HG03378 (cell line): ENCODE measurements at regions not wholly inside any gene's neighbourhood (a gene's known extent, or its start where the extent isn't known, plus 50 kb on each side); places are given as distances from the start of the nearest gene placed in this dataset.

ENCODE experiments used
- ATAC-seq: cut with Tn5 transposase; IDR thresholded peaks from one replicate; pipeline ENCODE4 v1.9.1; 2021; ENCODE audit warnings: mild to moderate bottlenecking, moderate library complexity; ENCODE audit not compliant: unreplicated experiment

DNA sequence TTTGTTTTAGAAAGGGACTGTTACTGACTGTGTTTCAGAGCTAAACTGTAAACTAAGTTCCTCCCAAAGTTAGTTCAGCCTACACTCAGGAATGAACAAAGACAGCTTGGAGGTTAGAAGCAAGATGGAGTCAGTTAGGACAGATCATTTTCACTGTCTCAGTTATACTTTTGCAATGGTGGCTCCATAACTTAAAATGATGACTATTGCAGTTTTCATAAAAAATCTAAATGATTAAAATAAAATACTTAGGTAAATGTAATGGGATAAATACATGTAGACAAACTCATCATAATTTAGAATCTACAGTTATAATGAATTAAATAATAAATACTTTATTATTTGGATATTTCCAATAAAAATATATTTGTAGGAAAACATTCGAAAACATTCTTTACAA is 590.6 kb downstream of the EPHA7 start:
- no peak for ATAC-seq

DNA sequence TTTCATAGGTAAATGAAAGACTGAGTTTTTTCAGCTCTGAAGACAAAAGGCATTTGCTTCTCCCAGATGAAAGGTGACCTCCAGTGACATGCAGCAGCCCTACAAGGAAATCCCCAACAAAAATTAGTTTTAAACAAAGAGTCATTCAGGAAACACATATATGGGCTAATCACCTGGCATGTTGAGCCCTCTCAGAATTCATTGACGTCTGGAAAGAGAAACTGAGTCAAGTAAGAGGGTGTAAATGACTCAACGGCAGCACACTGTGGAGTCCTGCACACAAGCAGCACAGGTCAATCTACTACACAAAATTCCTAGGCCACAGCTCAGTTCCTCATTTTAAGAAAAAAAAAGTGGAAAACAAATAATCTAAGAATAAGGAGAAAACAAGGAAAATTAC is 592.3 kb downstream of the EPHA7 start:
- no peak for ATAC-seq

DNA sequence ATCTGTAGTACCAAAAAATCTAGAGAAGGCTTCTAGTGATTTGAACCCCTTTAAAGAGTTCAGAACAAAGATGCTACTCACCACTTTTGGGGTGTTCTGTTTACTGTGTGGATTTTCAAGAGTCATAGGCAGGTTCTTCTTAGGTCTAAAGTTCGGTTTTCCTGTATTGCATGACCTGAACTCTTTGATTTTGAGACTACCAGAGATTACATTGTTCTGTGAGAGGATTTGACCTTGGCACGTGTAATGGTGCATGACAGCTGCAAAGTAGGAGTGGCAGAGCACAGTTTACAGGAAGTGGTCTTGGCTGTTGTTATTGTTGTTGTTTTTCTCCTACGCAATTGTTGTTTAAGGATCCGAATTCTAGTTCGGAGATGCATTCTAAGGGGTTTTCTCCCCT is 592.7 kb downstream of the EPHA7 start:
- no peak for ATAC-seq

DNA sequence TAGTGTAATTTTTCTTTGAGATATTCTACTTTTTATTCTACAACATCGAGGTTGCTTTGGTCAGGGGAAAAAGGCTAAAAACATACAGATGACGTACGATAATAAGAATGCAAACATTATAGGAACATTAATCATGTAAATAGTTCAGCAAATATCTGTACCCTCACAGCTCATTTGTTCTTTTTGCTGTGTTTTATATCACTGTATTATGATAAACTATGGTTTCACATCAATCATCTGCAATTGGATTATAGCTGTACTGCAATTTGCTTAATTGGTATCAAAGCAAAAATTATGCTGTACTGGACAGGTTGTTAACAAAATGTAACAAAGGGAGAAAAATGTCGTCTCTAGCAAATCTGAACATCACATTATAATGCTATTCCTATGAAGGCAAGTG is 597.1 kb downstream of the EPHA7 start:
- ATAC-seq: no peak

DNA sequence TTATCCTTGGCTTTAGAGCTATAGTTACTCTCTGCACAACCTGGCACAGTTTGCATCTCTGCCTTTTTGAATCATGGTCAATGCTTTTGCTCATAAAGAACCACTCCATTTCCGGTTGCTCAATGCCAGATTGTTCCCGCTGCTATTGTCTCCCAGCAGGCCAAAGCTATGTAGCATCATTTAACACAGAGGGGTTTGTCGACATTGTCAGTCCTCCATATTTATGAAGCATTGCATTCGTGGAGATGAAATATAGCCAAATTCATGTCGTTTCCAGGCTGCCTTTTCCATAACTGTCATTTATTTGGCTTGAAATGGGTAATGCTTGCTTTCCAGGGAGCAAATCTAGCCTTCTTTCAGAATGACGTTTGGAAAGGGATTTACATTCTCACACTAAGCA is 598.8 kb downstream of the EPHA7 start:
- no peak for ATAC-seq

DNA sequence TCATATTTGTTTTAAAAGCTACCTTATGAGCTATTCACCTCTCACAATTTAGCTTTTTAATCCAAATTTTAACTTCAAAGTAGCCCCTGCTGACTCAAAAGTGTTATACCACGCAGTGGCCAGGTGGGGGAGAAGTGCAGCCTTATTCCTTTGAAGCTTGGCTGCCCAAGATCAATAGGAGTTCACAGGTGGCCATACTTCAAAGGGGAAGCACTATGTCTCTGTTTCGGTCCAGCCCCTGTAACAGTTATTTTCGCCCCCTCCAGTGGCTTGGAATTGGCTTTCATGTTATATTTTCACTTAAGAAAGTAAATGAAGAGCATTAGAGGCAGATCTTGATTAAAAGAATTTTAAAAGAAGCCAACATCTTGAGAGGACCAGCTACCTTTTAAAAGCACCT is 608.4 kb downstream of the EPHA7 start:
- peak; percentile 98 for ATAC-seq

DNA sequence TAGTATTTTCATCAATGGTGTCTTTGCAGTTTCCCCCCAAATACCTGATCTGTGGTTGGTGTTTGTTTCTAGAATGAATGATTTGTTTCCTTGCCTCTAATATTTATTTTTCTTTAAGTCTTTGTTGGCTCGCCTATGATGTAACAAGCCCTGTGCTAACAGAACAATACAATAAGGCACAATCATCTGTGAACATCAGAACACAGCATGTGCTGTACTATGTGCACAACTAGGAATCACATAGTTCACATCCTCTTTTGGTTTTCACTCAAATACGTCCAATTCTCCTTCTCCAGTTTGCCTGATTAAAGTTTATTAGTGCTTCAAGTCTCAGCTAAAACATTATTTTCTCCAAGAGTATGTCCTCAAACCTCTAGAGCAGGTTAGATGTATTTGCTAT is 613.1 kb downstream of the EPHA7 start:
- ATAC-seq: no peak

DNA sequence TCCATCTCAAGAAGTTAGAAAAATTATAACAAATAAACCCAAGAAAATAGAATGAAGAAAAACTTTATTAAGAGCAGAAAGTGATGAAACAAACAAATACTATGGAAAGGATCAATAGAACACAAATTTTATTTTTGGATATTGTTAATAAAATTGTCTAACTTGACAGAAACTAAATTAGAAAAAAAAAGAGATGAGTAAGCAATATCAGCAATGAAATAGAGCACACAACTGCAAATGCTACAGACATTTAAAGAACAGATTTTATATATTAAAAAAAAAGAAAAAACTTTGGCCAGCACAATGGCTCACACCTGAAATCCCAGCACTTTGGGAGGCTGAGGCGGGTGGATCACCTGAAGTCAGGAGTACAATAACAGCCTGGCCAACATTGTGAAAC is 628.0 kb downstream of the EPHA7 start:
- ATAC-seq: no peak

DNA sequence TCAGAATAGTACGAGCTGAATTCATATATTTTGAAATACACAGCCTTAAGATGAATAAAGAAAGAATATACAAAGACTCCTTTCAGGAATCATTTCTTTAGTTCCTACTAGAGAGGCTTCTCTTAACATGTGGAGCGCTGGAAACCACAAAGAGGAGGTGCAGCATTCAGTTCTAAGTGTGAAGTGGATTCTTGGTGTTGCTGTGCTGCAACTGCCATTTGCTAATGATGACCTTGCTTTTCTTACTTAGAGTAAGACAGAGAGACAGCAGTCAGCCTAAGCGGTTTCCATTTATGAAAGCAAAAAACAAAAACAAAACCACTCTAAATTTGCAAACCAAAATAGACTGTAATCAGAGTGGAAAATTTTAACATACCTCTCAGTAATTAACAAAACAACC is 629.0 kb downstream of the EPHA7 start:
- ATAC-seq: no peak

DNA sequence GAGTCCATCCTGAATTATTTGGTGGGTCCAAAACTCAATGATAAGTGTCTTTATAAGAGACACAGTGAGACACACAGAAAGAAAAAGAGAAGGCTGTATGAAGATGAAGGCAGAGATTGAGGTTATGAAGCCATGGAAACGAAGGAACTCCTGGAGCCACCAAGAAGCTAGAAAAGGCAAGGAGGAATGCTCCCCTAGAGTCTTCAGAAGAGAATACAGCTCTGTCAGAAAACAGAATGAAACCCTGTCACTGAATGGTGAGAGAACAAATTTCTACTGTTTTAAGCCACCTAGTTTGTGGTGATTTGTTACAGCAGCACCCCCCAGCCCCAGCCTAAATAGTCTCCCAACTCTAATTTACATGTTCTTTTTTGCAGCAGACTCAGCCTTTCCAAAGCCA is 635.1 kb downstream of the EPHA7 start:
- ATAC-seq: no peak

DNA sequence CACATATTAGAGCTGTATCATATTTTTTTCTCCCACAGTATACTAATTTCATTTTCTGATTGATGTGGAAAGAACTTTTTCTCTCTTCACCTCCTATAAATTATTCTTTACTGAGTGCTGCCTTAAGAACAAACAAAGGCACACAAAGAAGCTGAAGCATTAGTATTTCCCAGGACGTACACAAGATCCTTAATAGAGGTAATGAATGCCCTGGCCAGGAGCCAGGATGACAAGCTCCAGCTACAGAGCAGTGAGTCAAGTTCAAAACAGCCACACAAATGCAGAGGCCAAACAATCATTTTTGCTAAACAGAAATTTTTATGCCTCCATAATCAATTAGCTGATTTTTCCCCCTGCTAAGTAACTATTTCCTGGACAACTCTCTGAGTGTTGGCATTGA is 639.6 kb downstream of the EPHA7 start:
- ATAC-seq: no peak

DNA sequence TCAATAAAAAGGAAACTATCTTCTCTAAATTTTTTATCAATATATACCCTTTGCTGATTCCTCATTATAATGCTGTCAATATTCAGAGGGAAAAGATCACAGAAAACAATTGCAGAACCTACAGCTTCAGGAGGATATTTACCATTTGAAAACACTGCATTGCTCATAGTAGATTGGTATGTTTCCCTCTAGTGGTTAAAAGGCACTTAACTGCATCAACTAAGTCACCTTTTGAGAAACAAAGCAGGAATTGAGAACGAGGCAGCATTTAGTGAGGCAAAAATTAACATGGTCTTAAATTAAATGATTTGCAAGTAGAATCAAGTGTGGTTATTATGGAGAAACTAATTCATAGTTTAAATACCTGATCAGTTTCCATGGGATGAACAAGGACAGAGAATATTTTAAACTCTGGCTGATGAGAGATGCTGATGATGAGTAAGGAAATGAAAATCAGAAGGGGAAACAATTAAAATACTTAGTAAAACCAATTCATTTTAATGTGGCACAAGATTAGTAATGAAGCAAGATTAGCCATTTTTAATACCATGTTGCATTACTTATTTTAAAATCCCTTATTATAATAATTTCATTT is 642.1 kb downstream of the EPHA7 start:
- ATAC-seq: peak; percentile 69

DNA sequence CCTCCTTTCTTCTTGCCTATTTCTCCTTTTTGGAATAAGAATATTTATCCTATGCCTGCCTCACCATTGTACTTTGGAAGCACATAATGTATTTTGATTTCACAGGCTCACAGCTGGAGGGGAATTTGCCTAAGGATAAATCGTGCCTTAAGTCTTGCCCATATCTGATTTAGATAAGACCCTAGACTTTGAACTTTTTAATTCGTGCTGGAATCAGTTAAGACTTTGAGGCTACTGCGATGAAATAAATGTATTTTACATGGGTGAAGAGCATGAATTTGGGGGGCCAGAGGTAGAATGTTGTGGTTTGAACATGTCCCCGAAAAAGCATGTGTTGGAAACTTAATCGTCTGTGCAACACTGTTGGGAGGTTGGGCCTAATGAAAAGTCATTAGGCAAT is 648.8 kb downstream of the EPHA7 start:
- ATAC-seq: no peak

DNA sequence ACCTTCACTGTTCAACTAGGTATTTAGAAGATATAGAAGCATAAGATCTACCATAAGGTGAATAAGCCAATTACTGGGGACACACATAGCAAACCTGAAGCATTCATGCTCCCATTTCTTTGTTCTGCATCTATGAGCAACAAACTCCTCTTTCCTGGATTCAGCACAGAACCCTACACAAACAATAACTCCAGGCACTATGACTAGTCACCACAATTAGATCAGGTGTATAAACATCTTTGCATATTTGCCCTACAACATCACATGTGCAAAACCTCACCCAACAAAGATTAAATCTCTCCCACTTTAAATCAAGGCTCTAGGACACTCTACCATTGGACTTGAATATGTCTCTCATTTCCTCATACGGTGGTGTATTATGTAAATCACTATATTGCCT is 652.3 kb downstream of the EPHA7 start:
- no peak for ATAC-seq

DNA sequence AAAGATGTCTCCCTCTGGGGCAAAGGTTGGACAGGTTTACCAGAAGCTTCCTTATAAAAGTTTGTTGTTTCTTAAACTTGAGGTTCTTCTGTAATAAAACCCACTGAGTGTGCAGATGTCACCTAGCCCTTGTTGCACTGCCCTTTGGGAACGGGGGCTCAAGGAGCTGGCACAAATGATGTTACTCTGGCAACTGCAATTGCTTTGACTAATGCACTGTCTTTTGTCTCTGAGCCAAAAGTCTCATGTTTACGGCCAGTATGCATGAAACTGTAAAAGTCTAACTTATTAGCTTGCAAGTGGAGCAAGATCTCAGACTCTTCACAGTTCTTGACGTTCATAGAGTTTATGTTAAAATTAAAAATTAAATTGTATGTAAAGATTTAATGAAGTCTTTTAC is 655.7 kb downstream of the EPHA7 start:
- no peak for ATAC-seq

DNA sequence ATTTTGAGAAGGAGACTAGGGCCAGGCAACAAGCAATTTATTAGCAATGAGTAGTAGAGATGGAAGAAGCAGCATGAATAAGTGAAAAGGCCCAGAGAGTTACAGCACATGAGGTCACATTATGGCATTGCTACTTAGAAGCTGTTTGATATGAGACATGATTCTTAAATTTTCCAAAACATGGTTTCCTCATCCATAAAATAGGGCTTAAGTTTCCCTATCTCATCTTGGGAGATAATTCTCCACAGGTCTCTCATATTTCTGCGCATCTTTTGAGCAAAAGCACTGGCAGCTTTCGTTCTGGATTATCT is 656.1 kb downstream of the EPHA7 start:
- no peak for ATAC-seq

DNA sequence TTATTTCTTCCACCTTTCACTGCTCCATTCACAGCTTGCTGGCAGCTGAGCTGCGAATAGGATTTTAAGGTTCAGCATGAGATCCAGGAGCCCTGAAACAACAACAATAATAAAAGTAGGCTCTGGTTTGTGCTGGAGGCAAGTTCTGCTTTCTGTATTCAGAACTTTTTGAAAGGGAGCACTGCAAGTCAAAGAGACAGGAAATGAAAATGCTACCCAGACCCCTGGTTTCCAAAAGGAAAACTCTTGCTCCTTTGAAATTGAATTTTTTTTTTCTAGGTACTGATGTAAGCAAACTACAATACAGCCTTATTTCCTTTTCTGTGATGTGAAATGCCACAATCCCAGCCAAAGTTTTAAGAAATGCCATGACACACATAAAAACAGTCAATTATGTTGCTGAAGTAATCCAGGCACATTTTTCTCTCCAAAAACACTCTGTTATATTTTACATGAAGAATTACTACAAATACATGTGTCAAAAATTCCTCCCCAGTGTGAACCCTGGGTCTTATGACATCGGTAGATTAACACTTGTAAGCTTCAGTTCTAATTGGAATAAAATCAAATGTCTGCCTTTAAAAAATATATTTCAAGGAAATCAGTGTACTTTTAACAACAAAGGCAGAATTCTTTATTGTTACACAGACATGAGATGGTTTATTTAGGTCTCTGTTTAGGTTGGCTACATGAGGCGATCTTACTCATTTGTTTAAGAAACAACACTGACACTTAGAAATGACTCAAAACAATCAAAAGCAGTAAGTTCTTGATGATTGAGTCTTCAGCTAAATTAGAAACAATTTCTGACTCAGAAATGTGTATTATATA is 656.7 kb downstream of the EPHA7 start:
- no peak for ATAC-seq

DNA sequence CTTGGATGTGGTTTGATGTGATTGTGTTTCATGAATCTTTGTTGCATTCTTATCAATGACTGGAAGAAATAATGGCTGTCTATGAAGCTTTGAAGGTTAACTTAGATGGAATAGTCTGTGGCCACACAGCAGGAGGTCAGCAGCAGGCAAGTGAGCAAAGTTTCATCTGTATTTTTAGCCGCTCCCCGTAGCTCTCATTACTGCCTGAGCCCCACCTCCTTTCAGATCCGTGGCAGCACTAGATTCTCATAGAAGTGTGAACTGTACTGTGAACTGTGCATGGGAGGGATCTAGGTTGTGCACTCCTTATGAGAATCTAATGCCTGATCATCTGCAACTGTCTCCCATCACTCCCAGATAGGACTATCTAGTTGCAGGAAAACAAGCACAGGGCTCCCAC is 660.2 kb downstream of the EPHA7 start:
- no peak for ATAC-seq

DNA sequence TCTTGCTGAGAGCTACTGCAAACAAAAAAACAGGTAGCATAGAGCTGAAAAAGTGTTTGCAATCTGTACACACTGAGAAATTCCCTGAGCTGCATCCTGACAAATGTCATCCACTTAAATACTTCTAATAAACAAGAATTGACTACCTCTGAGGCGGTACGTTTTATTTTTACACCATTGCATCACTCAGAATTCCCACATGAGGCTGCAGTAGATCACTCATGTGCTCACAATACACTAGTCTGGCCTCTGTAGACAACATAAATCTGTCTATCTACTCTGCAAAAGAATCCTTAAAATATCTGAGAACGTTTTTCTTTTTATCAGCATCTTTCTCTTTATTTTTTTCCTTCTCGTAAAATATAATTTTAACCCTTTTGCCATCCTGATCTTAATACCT is 661.4 kb downstream of the EPHA7 start:
- no peak for ATAC-seq

DNA sequence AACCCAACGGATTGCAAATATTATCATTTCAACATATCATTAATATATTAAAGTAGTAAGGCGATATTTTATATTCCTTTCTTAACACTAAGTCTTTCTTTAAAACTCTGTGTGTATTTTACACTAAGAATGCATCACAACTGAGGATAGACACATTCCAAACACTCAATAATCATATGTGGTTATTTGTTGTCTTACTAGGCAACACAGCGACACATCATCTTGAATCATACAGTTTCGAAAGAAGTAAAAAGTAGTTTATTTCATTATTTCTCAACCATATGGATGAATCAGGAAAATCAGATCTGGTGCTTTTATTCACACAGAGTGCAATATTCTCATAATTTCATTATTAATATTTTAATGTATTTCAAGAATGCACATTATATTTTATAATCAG is 662.4 kb downstream of the EPHA7 start:
- ATAC-seq: no peak

DNA sequence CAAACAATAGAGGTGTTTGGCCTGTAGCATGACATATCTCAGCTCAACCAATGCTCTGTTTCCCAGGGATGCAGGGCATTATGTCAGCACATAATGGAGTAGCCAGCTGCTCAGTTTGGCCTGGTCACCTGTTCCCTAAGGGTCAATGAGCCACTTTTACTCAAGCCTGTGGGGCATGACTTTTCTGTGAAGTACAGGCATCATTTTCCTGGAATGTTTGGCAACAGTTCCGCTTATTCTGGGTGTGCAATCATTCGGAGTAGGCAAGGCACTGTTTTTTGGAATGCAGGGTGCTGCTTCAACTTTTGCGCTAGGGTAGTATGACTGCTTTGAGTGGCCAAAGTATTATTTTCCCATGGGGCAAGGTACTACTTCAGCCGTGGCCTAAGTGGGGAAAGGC is 665.4 kb downstream of the EPHA7 start:
- no peak for ATAC-seq

DNA sequence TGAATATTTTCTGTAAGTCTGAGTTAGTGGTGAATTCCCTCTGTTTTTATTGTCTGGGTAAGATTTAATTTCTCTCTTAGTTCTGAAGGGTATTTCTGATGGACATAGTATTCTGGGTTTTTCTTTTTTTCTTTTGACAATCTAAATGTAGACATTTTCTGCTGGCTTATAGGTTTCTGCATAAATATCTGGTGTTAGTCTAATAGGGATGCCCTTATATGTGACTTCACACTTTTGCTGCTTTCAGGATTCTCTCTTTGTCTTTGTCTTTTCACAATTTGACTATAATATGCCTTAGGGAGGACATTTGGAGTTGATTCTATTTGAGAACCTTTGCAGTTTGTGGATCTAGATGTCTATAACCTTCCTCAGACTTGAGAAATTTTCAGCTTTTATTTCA is 667.2 kb downstream of the EPHA7 start:
- no peak for ATAC-seq

DNA sequence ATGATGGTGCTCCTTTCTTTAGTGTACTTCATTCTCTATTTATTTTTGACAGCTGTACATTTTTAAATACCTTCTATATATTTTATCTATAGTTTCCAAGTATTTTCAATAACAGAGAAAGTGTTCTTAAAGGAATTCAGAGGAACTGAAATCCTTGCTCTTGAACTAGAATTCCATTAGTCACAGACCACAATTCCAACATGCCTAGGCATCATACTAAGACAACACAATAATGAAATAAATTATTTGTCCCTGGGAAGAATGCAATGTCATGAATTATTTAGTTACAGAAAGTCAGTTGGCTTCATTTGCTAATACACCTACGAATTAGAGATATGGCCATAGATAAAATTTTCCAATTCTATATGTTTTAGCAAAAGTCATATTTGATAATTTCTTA is 671.2 kb downstream of the EPHA7 start:
- no peak for ATAC-seq
